ENCODE measurements at regions not wholly inside any gene's neighbourhood (a gene's known extent, or its start where the extent isn't known, plus 50 kb on each side); places are given as distances from the start of the nearest gene placed in this dataset.

DNA sequence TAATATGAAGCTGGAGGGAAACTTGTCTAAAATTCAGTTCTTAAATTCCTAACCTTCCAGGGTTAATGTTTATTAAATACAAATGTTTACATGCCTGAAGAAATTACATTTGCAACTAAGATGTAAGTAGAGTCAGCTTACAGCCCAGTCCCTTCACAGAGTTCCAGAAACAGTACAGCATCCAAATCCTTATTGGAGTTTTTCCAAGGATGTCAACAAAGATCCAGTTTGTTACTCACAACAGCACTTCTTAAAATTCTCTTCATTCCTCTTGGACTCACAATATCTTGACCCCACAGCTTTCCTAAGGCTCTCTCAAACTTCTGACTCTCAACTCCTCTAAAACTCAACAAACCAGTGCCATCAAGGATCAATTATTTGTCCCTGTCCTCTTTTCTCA lies 50.1 kb upstream of the RWDD3 start:
- TF ChIP-seq FOSL1 (CRISPR knock-in tag; IDR thresholded peaks at IDR 0.05; ENCODE audit: borderline replicate concordance) (no peak), EZH2 (conservative IDR thresholded peaks at IDR 0.05; ENCODE audit: low read depth, low read length) (no peak), JUND (CRISPR knock-in tag; IDR thresholded peaks at IDR 0.05) (no peak), NKX3-1 (CRISPR knock-in tag; IDR thresholded peaks at IDR 0.05) (no peak), CTCF (CRISPR knock-in tag; IDR thresholded peaks at IDR 0.05) (no peak), NFKBIZ (CRISPR knock-in tag; IDR thresholded peaks at IDR 0.05) (no peak), MXI1 (IDR thresholded peaks at IDR 0.05; ENCODE audit: borderline replicate concordance, low read depth, low read length) (no peak)
- TF ChIP-seq, protein P1, sequence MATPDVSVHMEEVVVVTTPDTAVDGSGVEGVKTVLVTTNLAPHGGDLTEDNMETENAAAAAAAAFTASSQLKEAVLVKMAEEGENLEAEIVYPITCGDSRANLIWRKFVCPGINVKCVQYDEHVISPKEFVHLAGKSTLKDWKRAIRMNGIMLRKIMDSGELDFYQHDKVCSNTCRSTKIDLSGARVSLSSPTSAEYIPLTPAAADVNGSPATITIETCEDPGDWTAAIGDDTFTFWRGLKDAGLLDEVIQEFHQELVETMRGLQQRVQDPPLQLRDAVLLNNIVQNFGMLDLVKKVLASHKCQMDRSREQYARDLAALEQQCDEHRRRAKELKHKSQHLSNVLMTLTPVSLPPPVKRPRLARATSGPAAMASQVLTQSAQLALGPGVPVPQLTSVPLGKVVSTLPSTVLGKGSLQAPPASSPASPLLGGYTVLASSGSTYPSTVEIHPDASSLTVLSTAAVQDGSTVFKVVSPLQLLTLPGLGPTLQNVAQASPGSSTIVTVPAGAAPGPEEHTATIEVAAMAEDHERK (CRISPR knock-in tag; IDR thresholded peaks at IDR 0.05; ENCODE audit: low read depth): no peak
- TF ChIP-seq, protein P2, sequence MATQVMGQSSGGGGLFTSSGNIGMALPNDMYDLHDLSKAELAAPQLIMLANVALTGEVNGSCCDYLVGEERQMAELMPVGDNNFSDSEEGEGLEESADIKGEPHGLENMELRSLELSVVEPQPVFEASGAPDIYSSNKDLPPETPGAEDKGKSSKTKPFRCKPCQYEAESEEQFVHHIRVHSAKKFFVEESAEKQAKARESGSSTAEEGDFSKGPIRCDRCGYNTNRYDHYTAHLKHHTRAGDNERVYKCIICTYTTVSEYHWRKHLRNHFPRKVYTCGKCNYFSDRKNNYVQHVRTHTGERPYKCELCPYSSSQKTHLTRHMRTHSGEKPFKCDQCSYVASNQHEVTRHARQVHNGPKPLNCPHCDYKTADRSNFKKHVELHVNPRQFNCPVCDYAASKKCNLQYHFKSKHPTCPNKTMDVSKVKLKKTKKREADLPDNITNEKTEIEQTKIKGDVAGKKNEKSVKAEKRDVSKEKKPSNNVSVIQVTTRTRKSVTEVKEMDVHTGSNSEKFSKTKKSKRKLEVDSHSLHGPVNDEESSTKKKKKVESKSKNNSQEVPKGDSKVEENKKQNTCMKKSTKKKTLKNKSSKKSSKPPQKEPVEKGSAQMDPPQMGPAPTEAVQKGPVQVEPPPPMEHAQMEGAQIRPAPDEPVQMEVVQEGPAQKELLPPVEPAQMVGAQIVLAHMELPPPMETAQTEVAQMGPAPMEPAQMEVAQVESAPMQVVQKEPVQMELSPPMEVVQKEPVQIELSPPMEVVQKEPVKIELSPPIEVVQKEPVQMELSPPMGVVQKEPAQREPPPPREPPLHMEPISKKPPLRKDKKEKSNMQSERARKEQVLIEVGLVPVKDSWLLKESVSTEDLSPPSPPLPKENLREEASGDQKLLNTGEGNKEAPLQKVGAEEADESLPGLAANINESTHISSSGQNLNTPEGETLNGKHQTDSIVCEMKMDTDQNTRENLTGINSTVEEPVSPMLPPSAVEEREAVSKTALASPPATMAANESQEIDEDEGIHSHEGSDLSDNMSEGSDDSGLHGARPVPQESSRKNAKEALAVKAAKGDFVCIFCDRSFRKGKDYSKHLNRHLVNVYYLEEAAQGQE (IDR thresholded peaks at IDR 0.05; ENCODE audit: borderline replicate concordance in 1 of 2, low read depth in 1 of 2, low read length in 2 of 2): no peak
- TF ChIP-seq, protein P3, sequence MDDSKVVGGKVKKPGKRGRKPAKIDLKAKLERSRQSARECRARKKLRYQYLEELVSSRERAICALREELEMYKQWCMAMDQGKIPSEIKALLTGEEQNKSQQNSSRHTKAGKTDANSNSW (CRISPR knock-in tag; IDR thresholded peaks at IDR 0.05; ENCODE audit: borderline replicate concordance): no peak

Measured in HepG2 (cell line).